BJ (cell line): ENCODE measurements at regions not wholly inside any gene's neighbourhood (a gene's known extent, or its start where the extent isn't known, plus 50 kb on each side); places are given as distances from the start of the nearest gene placed in this dataset.

Experiments used
- CTCF ChIA-PET: fragments of 350-600 bp; formaldehyde crosslinking; extraction: SDS; loops from one replicate; lab custom pipeline; 2021; ENCODE audit warnings: antibody characterized with exemption, inconsistent platforms; lab: Yijun Ruan, JAX
- POLR2A ChIA-PET: fragments of 300-600 bp; sonication (Branson Sonifier 250); formaldehyde crosslinking; extraction: SDS; loops from one replicate; lab custom pipeline; 2021; ENCODE audit warnings: antibody characterized with exemption; lab: Charles Lee
- DNase-seq: peaks from one replicate; pipeline ENCODE4 v3.0.0-alpha.2; 2011; ENCODE audit warnings: low read depth
- H3K27me3 ChIP-seq: 2 replicates; pipeline ENCODE4 v1.6.0; 2011; ENCODE audit warnings: low read length; ENCODE audit not compliant: control insufficient read depth, insufficient read depth
- H3K36me3 ChIP-seq: 2 replicates; pipeline ENCODE4 v1.5.1; 2011; ENCODE audit warnings: low read length; ENCODE audit not compliant: control insufficient read depth, insufficient read depth
- H3K4me3 ChIP-seq: 2 replicates; pipeline ENCODE4 v1.5.1; 2011; ENCODE audit warnings: low read depth, mild to moderate bottlenecking, control low read depth, low read length
- TF ChIP-seq, protein P1 (sequence below): IDR thresholded peaks from 2 replicates; pipeline ENCODE4 v1.5.1; 2011; ENCODE audit warnings: low read depth, mild to moderate bottlenecking, control low read depth, inconsistent platforms, low read length, moderate library complexity; ENCODE audit not compliant: insufficient read depth

DNA sequence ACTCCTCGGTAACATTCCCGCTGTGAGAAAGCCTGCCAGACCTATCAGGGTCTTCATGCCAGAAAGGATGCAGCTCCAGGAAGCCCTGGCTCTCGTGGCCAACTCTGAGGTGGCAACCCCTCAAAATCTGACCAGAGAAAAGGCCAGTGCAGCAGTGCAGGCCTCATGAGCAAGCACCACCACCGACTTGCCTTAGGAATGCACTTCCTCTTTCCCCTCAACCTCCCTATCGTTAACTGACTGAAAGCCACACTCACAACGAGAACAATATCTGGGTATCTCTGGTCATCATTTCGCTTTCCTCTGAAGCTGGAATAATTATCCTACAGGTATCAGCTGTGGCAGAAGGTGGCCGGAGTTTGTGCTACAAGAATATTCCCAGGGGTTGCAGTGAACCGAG lies 101.4 kb upstream of the POU3F3 start:
- ChIA-PET CTCF (no interaction called here), POLR2A (no interaction called here)
- TF ChIP-seq, protein P1, sequence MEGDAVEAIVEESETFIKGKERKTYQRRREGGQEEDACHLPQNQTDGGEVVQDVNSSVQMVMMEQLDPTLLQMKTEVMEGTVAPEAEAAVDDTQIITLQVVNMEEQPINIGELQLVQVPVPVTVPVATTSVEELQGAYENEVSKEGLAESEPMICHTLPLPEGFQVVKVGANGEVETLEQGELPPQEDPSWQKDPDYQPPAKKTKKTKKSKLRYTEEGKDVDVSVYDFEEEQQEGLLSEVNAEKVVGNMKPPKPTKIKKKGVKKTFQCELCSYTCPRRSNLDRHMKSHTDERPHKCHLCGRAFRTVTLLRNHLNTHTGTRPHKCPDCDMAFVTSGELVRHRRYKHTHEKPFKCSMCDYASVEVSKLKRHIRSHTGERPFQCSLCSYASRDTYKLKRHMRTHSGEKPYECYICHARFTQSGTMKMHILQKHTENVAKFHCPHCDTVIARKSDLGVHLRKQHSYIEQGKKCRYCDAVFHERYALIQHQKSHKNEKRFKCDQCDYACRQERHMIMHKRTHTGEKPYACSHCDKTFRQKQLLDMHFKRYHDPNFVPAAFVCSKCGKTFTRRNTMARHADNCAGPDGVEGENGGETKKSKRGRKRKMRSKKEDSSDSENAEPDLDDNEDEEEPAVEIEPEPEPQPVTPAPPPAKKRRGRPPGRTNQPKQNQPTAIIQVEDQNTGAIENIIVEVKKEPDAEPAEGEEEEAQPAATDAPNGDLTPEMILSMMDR, result no peak
- Histone ChIP-seq H3K27me3 (no peaks in the 10 kb centered on the region), H3K36me3 (no peaks in the 10 kb centered on the region), H3K4me3 (no peak overlapping the region)
- DNase-seq, result no peak

DNA sequence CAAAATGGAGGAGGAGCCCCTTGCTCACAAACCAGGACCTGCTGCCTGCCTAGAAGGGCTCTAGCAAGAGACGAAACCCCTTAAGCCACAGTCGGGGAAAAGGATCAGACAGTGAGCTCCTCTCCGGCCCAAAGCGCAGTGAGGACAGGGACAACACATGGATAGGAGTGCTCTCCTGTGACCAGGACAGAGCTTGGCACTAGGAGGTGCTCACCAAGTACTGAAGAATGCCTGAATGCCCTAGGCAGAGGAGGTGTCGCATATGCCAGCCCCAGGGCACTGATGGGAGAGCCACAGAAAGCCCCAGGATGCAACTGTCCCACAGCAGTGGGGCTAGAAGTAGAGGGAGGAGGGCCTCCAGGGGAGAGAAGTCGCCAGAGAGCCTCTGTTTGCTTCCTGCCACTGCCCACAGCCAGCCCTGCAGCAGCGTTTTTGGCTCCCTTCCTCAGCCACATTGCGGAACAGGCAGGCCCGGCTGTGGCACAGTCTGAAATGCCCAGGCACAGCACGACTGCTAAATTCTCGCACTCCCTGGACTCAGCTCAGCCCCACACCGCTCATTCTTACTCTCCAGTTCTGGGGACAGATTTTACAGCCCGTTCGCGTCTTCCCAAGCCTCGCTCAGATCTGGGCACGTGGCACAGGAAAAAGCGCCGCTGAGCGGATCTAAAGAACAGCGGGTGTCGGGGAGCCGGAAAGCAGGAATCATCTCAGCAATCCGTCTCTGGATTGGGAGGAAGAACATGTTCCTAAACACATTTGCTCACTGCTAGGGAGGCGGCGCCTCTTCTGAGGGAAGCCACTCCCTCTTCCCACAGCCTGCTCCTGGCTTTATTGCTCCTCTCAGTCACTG lies 98.7 kb upstream of the POU3F3 start:
- TF ChIP-seq, protein P1, result no peak
- H3K4me3 ChIP-seq, result no peak overlapping the region
- POLR2A ChIA-PET, result no interaction called here
- no peaks in the 10 kb centered on the region for H3K27me3 ChIP-seq
- H3K36me3 ChIP-seq, result no peaks in the 10 kb centered on the region
- CTCF ChIA-PET, result interaction anchor here (0.8 kb wide), 1 partner anchor 15 kb away, joined by 3 read pairs; no protein-coding TSS in a partner anchor
- DNase-seq, result no peak

DNA sequence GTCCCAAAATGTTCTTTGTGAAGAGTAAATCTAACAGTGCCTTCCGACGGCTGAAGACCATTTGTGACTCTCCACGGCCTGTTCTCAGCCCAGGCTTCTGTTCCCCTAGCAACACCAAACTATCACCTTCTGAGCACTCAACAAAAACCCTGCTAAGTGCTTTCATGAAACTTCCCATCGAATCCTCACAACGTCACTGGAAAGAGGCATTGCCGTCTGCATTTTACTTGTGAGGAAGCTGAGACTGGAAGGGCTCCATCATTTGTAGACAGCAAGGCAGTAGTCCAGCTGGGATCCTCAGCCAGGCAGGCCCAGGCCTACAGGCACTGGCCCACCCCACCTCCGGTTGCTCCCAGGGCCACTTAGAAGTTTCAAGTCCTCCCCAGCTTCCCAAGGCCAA lies 97.8 kb upstream of the POU3F3 start:
- TF ChIP-seq, protein P1, result no peak
- no peak for DNase-seq
- no peak overlapping the region for H3K4me3 ChIP-seq
- POLR2A ChIA-PET, result no interaction called here
- no peaks in the 10 kb centered on the region for H3K36me3 ChIP-seq
- no peaks in the 10 kb centered on the region for H3K27me3 ChIP-seq
- CTCF ChIA-PET, result no interaction called here

DNA sequence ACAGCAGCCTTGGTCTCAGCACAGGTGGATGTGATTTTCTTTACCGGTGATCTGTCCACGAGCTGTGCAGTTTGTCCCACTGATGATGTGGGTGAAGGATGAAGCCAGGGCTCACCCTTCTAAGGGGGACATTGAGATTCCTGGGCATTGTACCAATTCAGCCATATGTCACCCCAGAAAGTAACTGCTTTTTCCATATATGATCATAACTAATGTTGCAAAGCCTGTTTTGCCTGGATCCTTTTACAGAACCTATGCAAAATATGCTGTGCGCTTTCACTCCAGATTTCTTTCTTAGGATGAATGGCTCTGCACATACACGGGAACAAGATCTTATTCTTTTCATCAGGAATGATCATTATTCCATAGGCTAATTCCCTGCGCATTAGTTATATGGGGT lies 96.9 kb upstream of the POU3F3 start:
- H3K27me3 ChIP-seq, result no peaks in the 10 kb centered on the region
- H3K4me3 ChIP-seq, result no peak overlapping the region
- ChIA-PET POLR2A (no interaction called here), CTCF (no interaction called here)
- DNase-seq, result no peak
- TF ChIP-seq, protein P1, result no peak
- no peaks in the 10 kb centered on the region for H3K36me3 ChIP-seq

DNA sequence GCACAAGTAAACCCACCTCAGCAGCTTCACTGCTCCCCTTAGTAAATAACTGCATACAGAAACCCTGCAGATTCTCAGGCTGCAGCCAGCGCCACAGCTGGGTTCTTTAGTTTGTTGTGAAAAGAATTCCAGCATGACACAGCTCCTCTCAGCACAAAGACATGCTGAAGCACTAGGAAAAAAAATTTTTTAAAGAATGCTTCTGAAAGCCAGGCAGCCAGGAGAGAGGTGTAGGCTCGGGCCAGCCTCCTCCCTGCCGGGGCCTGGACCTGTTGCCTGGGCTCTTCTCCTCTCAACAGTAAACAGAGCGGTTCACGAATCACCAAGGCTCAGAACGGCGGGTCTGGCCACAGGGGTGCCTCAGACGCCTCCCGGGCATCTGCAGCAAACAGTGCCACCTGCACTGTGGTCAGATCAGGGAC lies 95.7 kb upstream of the POU3F3 start:
- TF ChIP-seq, protein P1, result no peak
- POLR2A ChIA-PET, result no interaction called here
- H3K27me3 ChIP-seq, result no peaks in the 10 kb centered on the region
- CTCF ChIA-PET, result no interaction called here
- no peak for DNase-seq
- H3K36me3 ChIP-seq, result no peaks in the 10 kb centered on the region
- H3K4me3 ChIP-seq, result no peak overlapping the region
